LNCAP (cell line): ENCODE measurements at regions not wholly inside any gene's neighbourhood (a gene's known extent, or its start where the extent isn't known, plus 50 kb on each side); places are given as distances from the start of the nearest gene placed in this dataset.

Experiments
- TF ChIP-seq, protein P1 (sequence below): fragments of 450-650 bp; IDR thresholded peaks from 2 replicates; pipeline ENCODE4 v1.5.1; 2017; ENCODE audit warnings: mild to moderate bottlenecking

DNA sequence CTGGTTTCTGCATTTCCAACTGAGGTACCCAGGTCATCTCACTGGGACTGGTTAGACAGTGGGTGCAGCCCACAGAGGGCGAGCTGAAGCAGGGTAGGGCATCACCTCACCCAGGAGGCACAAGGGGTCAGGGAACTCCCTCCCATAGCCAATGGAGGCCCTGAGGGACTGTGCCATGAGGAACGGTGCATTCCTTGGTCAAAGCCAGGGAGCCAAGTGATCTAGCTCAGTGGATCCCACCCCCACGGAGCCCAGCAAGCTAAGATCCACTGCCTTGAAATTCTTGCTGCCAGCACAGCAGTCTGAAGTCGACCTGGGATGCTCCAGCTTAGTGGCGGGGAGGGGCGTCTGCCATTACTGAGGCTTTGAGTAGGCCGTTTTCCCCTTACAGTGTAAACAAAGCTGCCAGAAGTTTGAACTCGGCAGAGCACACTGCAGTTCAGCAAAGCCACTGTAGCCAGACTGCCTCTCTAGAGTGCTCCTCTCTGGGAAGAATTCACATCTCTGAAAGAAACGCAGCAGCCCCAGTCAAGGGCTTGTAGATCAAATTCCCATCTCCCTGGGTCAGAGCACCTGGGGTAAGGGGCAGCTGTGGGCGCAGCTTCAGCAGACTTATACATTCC is 1386.6 kb upstream of the PCDH9 start:
- TF ChIP-seq, protein P1, sequence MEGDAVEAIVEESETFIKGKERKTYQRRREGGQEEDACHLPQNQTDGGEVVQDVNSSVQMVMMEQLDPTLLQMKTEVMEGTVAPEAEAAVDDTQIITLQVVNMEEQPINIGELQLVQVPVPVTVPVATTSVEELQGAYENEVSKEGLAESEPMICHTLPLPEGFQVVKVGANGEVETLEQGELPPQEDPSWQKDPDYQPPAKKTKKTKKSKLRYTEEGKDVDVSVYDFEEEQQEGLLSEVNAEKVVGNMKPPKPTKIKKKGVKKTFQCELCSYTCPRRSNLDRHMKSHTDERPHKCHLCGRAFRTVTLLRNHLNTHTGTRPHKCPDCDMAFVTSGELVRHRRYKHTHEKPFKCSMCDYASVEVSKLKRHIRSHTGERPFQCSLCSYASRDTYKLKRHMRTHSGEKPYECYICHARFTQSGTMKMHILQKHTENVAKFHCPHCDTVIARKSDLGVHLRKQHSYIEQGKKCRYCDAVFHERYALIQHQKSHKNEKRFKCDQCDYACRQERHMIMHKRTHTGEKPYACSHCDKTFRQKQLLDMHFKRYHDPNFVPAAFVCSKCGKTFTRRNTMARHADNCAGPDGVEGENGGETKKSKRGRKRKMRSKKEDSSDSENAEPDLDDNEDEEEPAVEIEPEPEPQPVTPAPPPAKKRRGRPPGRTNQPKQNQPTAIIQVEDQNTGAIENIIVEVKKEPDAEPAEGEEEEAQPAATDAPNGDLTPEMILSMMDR: no peak

DNA sequence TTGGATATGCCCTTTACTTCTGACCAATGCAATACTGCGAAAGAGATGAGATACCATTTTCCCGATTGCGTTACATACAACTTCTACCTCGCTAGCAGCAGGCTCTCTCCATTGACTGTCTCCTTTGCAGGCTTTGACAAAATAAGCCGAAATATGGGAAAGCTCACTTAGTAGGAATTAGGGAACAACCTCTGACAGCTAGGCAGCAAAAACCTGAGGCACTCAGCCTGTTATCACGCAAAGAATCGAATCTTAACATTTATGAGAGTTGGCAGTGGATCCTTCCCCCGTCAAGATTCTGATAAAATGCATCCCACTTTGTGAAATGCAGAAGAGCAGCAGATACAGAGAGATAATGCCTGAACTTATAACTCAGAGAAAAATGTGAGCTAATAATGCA is 1379.5 kb upstream of the PCDH9 start:
- TF ChIP-seq, protein P1: no peak

DNA sequence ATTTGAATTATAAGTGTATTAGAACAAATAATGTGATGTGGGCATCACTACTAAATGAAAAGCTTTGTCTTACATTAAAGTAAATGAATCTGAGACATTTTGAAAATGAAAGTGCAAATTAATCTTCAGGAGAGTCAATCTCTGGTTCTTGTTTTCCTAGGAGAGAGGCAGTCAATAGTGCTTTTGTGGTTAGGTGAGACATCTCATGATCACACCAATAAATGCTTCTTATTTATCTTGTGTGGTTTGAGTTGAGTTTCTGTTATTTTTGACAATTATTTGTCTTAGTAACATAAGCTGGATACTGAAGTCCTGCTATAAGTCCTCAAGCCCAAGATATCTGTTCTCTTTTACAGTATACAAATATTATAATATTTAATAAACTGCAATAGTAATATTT is 1378.0 kb upstream of the PCDH9 start:
- TF ChIP-seq, protein P1: no peak

DNA sequence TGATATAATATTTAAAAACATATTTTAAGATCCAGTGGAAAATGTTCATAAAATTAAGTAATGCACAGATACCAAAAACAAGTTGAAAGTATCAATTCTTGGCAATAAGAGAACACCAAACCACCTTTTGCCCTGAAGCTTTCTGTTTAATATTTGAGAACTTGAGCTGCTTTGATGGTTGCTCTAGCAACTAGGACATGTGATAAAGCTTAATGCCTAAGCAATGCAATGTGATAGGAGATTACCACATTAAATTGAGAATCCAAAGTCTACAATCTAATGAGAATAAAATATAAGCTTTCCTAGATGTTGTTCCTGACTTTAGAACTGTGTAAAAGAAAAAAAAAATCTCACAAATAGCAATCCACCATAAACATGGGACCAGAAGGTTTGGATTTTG is 1367.5 kb upstream of the PCDH9 start:
- TF ChIP-seq, protein P1: no peak

DNA sequence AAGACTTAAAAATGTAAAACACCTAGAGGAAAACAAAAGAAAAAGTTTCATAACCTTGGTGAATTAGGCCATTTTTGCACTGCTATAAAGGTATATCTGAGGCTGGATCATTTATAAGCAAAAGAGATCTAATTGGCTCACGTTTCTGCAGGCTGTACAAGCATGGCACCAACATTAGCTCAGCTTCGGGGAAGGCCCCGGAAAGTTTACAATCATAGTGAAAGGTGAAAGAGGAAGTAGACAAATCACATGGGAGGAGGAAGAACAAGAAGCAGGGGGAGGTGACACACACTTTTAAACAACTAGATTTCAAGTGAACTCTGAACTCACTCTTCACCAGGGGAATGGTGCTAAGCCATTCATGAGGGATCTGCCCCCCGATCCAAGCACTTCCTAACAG is 1358.5 kb upstream of the PCDH9 start:
- TF ChIP-seq, protein P1: no peak

DNA sequence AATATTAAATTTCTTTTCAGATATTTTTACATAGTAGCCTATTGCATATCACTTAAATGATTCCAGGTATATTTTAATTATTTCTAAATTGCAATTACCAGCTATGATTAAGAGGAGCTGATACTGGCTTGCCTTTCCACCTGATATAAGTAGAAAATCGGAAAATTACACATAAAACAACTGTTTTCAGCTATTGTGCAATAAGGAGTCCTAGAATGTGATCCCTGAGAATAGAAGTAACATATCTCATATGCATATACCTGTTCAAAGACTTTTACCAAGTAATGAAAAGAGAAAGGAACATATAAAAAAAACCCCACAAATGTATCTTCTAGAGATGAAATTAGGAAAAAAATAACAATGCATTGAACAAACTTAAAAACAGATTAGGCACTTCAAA is 1354.6 kb upstream of the PCDH9 start:
- TF ChIP-seq, protein P1: no peak

DNA sequence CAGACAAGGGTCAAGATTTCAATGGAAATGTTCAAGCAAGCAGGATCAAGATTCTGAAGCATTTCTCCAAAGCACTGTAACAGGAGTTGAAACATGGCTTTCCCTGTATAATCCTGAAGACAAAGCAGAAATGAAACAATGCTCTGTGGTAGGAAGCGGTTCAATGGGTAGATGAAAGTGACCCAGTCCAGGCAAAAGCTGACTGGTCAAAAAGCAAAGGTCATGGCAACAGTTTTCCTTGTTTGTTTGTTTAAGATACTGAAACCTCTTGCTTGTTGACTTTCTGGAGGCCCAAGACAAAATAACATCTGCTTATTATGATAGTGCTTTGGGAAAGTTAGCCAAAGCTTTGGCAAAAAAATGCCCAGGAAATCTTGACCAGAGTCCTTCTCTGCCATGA is 1343.9 kb upstream of the PCDH9 start:
- TF ChIP-seq, protein P1: no peak
